AG10803 (cell line): ENCODE measurements at regions not wholly inside any gene's neighbourhood (a gene's known extent, or its start where the extent isn't known, plus 50 kb on each side); places are given as distances from the start of the nearest gene placed in this dataset.

ENCODE experiments used
- DNase-seq: peaks from one replicate; pipeline ENCODE4 v3.0.0; 2010; ENCODE audit warnings: low read depth
- H3K4me3 ChIP-seq: 2 replicates; pipeline ENCODE4 v1.5.1; 2011; ENCODE audit warnings: mild to moderate bottlenecking, low read length, control low read depth
- TF ChIP-seq, protein P1 (sequence below): conservative IDR thresholded peaks from 2 replicates; pipeline ENCODE4 v1.5.1; 2011; ENCODE audit warnings: mild to moderate bottlenecking, low read length, control low read depth, inconsistent platforms

GRCh38 chr5:143671674-143672569 is 140.0 kb upstream of the HMHB1 start:
- TF ChIP-seq, protein P1, sequence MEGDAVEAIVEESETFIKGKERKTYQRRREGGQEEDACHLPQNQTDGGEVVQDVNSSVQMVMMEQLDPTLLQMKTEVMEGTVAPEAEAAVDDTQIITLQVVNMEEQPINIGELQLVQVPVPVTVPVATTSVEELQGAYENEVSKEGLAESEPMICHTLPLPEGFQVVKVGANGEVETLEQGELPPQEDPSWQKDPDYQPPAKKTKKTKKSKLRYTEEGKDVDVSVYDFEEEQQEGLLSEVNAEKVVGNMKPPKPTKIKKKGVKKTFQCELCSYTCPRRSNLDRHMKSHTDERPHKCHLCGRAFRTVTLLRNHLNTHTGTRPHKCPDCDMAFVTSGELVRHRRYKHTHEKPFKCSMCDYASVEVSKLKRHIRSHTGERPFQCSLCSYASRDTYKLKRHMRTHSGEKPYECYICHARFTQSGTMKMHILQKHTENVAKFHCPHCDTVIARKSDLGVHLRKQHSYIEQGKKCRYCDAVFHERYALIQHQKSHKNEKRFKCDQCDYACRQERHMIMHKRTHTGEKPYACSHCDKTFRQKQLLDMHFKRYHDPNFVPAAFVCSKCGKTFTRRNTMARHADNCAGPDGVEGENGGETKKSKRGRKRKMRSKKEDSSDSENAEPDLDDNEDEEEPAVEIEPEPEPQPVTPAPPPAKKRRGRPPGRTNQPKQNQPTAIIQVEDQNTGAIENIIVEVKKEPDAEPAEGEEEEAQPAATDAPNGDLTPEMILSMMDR, result no peak
- no peak overlapping the region for H3K4me3 ChIP-seq
- no peak for DNase-seq

- H3K4me3 ChIP-seq, result no peak overlapping the region
- TF ChIP-seq, protein P1, result no peak
- DNase-seq, result no peak
Measured at GRCh38 chr5:143671021-143671420, 140.9 kb upstream of the HMHB1 start.

- DNase-seq, result no peak
- H3K4me3 ChIP-seq, result no peak overlapping the region
- TF ChIP-seq, protein P1, result no peak
Measured at GRCh38 chr5:143665866-143666265, 146.1 kb upstream of the HMHB1 start.

GRCh38 chr5:143664623-143665022 is 147.3 kb upstream of the HMHB1 start:
- H3K4me3 ChIP-seq, result no peak overlapping the region
- TF ChIP-seq, protein P1, result no peak
- peak; percentile 77 for DNase-seq

DNA sequence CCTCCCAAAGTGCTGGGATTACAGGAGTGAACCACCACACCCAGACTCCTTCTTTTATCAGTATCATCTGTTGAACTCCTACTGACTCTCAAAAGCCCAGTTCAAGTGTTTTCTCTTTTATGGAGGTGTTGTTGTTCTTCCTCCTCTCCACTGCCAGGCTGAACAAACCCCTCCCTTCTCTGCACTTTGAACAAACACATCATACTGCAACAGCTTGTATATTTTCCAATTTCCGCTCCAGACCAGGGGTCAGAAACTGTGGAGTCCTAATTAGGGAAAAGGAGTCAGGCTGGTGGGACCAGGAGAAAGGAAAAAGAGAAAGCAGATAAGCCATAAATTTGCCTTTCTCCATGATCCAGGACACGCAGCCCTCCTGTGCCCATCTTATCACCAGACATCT is 148.1 kb upstream of the HMHB1 start:
- no peak overlapping the region for H3K4me3 ChIP-seq
- TF ChIP-seq, protein P1, result no peak
- DNase-seq, result no peak

GRCh38 chr5:143662020-143662419 is 149.9 kb upstream of the HMHB1 start:
- no peak overlapping the region for H3K4me3 ChIP-seq
- DNase-seq, result no peak
- TF ChIP-seq, protein P1, result no peak

DNA sequence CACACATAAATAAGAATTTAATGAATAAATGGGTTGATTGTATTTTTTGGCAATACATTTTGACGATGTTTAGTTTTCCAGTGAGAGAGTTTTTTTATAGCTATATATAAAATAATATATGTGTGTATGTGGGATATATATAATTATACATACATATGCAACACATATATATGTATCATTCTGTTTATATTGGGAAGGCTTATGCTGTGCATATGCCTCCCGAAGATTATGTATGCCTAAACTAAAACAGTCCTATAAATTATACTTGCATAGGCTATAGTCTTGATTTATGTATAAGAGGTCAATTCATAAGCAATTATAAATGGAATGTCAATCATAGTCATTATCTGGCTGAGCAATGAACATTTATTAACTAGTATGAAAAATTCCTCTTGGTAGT is 151.3 kb upstream of the HMHB1 start:
- no peak for DNase-seq

More for the DNA sequence above, 151.3 kb upstream of the HMHB1 start:
- H3K4me3 ChIP-seq, result no peak overlapping the region
- TF ChIP-seq, protein P1, result no peak
